HT1080 (cell line): ENCODE measurements at regions not wholly inside any gene's neighbourhood (a gene's known extent, or its start where the extent isn't known, plus 50 kb on each side); places are given as distances from the start of the nearest gene placed in this dataset.
A peak's percentile ranks its signal among the peaks of the same experiment; 100 is the strongest.

Experiments used
- DNase-seq: peaks from one replicate; pipeline ENCODE4 v3.0.0-alpha.2; 2015; ENCODE audit warnings: low read depth

GRCh38 chr10:62625484-62625883 lies 179.0 kb upstream of the ADO start:
- no peak for DNase-seq

GRCh38 chr10:62626079-62626478 lies 178.4 kb upstream of the ADO start:
- DNase-seq: no peak

GRCh38 chr10:62626817-62627216 lies 177.7 kb upstream of the ADO start:
- DNase-seq: peak; percentile 56

DNA sequence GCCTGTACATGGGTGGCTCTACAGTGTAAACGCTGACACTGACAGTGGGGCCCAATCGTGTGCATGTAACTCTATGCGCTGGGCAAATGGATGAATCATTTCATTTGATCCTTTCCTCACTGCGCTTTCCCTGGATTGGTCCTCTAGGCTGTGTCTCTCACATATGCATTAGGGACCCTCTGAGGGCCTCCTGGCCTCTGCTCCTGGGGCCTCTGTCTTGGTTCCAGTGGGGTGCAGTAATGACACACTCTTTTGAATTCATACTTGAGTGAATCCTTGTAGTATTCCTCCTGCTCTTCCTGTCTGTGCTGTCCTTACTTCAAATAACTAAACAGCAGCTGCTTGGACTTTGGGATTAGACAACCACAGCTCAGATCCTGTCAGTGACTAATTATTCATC lies 176.5 kb upstream of the ADO start:
- peak; percentile 73 for DNase-seq

DNA sequence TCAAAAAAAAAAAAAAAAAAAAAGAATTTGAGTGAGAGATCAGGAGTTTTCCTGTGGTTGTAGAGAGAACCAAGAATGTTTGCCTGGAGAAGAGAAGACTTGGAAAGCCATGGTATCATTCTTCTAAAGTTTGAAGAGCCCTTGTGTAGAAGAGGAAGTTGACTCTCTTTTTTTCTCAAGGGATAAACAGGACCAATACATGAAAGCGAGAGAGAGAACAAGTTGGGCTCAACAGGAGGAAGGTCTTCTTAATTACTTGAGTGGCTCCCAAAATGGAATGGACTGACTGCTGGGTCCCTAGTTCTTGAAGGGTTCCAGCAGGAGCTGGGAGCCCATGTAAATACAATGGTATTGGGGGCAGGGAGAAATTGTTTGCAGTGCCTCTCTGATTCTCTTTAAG lies 173.3 kb upstream of the ADO start:
- DNase-seq: no peak

GRCh38 chr10:62632071-62632809 lies 172.3 kb upstream of the ADO start:
- peak; percentile 39 for DNase-seq

DNA sequence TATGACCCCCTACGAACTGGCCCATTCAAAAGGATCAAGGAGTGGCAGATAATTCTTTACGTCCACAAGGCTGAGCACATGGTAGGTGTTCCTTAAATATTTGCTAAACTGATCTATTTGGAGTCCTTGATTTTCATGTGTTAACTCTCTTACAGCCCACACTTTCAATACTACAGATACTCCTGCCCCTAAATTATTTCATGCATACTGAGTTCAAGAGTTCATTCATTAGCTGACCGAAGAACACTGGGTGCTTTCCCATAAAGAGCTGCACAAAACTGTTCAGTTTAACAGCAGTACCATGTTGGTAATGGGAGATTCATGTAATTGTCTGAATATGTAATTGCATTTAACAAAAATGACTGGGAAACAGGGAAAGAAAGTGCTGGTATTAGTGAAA lies 170.5 kb upstream of the ADO start:
- DNase-seq: no peak

- DNase-seq: no peak
Observed at GRCh38 chr10:62634576-62634975, 169.9 kb upstream of the ADO start.

- DNase-seq: no peak
Observed at GRCh38 chr10:62635127-62635526, 169.4 kb upstream of the ADO start.

- DNase-seq: no peak
Observed at GRCh38 chr10:62636825-62637248, 167.7 kb upstream of the ADO start.

- DNase-seq: no peak
Observed at GRCh38 chr10:62637249-62638061, 167.1 kb upstream of the ADO start.

DNA sequence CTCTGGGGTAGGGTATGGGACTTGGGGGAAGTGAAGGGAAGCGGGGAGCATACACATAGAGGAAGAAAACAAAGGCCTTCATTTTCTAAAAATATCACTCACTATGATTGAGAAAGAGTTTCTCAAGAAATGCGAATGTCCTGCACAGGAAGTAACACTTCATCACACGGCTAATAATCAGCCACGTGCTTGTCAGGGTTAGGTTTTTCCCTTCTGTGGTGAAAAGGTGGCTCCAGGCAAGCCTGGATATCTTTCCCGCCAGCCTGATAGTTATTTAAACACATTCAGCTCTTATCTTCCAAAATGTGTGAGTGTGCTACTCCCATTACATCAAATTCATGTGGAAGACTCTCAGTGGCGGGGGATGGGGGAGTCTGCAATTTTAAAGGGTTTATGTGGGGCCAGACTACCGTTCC lies 166.4 kb upstream of the ADO start:
- no peak for DNase-seq

DNA sequence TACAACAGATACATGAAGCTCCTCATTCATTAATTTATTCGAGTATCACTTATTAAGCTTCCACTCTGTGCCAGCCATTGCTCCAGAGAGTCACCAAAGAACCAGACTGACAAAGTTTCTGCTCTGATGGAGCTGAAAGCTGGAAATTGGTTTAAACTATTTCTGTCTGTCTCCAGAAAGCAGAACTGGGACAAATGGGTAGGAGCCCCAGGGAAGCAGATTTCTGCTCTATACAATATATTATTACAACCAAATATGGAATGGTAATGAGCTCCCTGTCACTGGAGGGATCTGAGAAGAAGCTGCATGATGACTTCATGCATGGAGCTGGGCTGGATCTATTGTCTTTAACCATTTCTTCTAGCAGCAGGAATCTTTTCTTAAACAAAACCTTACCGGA lies 165.4 kb upstream of the ADO start:
- DNase-seq: no peak

DNA sequence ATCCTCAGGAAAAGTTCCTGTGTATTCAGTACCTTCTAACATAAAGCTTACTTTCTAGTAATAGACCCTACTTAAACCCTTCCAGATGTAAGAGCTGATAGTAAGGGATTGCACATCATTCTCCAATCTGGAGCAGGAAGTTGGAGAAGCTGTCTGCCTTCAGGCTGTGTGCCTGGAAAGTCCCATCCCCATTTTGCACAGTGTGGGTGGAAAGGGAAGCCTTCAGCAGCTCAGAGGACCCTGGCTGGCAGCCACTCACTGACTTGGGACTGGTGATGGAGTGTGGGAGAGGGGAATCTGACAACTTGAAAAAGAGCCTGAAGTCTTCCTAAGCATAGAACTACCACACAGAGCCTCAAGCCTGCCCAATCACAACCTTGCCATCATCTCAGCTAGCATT lies 164.1 kb upstream of the ADO start:
- no peak for DNase-seq

DNA sequence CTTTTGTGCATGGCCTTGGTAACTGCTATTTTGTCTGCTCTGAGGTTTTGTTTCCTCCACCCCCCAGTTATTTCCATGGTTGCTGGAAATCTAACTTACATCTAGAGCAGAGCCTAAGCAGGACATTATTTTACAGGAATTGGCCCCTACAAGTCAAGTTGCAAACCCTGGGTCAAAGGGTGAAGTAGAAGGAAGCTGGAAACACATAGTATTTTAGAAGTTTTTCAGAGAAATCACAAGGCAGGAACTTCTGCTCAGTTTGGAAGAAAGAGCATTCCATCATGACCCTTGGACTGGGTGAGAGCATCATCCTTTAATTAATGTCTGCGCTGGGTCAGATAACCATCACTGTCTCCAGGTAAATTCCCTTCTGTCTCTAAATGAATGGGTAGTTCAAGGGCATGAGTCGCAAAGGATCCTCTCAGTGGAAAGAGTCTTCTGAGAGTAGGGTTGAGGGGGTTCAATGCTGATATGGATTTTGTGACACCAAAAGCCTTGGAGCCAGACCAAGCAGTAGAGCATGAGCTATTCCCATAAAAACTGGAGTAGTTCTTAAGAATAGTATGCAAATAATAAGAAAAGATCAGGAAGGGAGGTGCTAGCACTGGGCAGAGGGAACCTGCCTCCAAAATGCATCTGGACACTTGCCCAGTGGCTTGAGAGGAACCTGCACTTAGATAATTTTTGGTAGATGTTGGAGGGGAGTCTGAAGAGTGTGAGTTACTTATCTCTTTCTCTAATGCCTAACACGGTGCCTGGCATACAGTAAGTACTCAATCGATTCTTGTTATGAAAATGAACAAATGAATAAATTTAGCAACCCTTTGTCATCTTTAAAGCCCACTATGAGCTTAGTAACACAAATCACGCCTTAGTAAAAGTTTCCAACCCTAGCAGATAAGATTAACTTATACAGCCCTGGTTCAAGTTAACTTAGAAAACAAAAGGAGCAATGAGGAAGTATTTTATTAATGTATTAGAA lies 160.6 kb upstream of the ADO start:
- DNase-seq: no peak

- DNase-seq: no peak
Observed at GRCh38 chr10:62647375-62648092, 157.0 kb upstream of the ADO start.

- DNase-seq: no peak
Observed at GRCh38 chr10:62648921-62649320, 155.6 kb upstream of the ADO start.

- no peak for DNase-seq
Observed at GRCh38 chr10:62650411-62650810, 154.1 kb upstream of the ADO start.

DNA sequence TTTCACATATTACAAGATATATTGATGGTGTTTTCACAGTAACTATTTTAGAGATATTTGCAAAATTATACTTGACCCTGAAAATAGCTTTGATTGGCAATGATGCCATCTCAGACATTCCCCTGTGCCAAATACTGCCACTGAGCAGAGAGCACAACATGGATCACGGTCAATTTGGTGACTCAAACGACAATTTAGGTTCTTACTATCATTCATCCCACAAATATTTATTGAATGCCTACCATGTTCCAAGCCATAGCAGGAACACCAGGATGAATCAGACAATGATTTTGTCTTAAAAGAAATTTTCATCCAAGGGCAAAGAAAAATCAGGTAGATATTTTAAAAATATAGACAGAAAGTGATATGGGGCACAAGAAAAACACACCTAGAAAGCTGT lies 153.2 kb upstream of the ADO start:
- no peak for DNase-seq

GRCh38 chr10:62652114-62652513 lies 152.4 kb upstream of the ADO start:
- peak; percentile 33 for DNase-seq

GRCh38 chr10:62652564-62652963 lies 152.0 kb upstream of the ADO start:
- no peak for DNase-seq
